Hepatocyte (in vitro differentiated cells): ENCODE measurements at regions not wholly inside any gene's neighbourhood (a gene's known extent, or its start where the extent isn't known, plus 50 kb on each side); places are given as distances from the start of the nearest gene placed in this dataset.

Experiments used
- DNase-seq: peaks from one replicate; pipeline ENCODE4 v3.0.0-alpha.2; 2016; ENCODE audit warnings: low spot score
- H2AFZ ChIP-seq: fragments of 200-600 bp; sonication (generic); 2 replicates; pipeline ENCODE4 v1.6.0; 2016; ENCODE audit warnings: antibody characterized with exemption, mild to moderate bottlenecking
- H3K27ac ChIP-seq: fragments of 200-600 bp; sonication (generic); 2 replicates; pipeline ENCODE4 v1.5.1; 2016; ENCODE audit warnings: mild to moderate bottlenecking
- H3K27me3 ChIP-seq: fragments of 200-600 bp; sonication (generic); 2 replicates; pipeline ENCODE4 v1.6.1; 2016
- H3K36me3 ChIP-seq: fragments of 200-600 bp; sonication (generic); replicated peaks from 2 replicates; pipeline ENCODE4 v1.5.1; 2016; ENCODE audit warnings: low read depth; ENCODE audit not compliant: insufficient read depth
- H3K4me1 ChIP-seq: fragments of 200-600 bp; sonication (generic); 2 replicates; pipeline ENCODE4 v1.5.1; 2016; ENCODE audit warnings: mild to moderate bottlenecking, moderate library complexity; ENCODE audit not compliant: insufficient read depth
- H3K4me2 ChIP-seq: fragments of 200-600 bp; sonication (generic); 2 replicates; pipeline ENCODE4 v1.6.0; 2016
- H3K4me3 ChIP-seq: fragments of 200-600 bp; sonication (generic); 2 replicates; pipeline ENCODE4 v1.5.1; 2016; ENCODE audit warnings: mild to moderate bottlenecking
- H3K79me2 ChIP-seq: fragments of 200-600 bp; sonication (generic); 2 replicates; pipeline ENCODE4 v1.6.0; 2017; ENCODE audit warnings: mild to moderate bottlenecking
- H3K9me2 ChIP-seq: fragments of 200-600 bp; sonication (generic); replicated peaks from 2 replicates; pipeline ENCODE4 v1.6.0; 2017; ENCODE audit warnings: mild to moderate bottlenecking; ENCODE audit not compliant: insufficient read depth
- H3K9me3 ChIP-seq: fragments of 200-600 bp; sonication (generic); 2 replicates; pipeline ENCODE4 v1.5.1; 2016; ENCODE audit warnings: low read depth, mild to moderate bottlenecking
- H4K20me1 ChIP-seq: fragments of 200-600 bp; sonication (generic); 2 replicates; pipeline ENCODE4 v1.6.0; 2016; ENCODE audit warnings: mild to moderate bottlenecking; ENCODE audit not compliant: insufficient read depth, poor library complexity, severe bottlenecking
- EZH2 ChIP-seq: fragments of 200-600 bp; sonication (generic); IDR thresholded peaks from 2 replicates; pipeline ENCODE4 v1.6.1; 2016; ENCODE audit warnings: antibody characterized with exemption, mild to moderate bottlenecking, borderline replicate concordance
- EZH2phosphoT487 ChIP-seq: fragments of 200-600 bp; sonication (generic); IDR thresholded peaks from one replicate; pipeline ENCODE4 v1.6.1; 2018; ENCODE audit warnings: antibody characterized with exemption, mild to moderate bottlenecking, low read depth, moderate library complexity; ENCODE audit not compliant: unreplicated experiment, severe bottlenecking
- WGBS: methylation state at CpG from one replicate; pipeline ENCODE4 v1.1.6; 2016; ENCODE audit warnings: low lambda C conversion rate; ENCODE audit errors: missing lambda C conversion rate; 5-methylcytosine and 5-hydroxymethylcytosine counted together
- TF ChIP-seq, protein P1 (sequence below): fragments of 200-600 bp; sonication (generic); IDR thresholded peaks from 2 replicates; pipeline ENCODE4 v1.5.1; 2016; ENCODE audit warnings: antibody characterized with exemption, mild to moderate bottlenecking; ENCODE audit not compliant: poor library complexity

GRCh38 chr16:6110346-6110745 lies 1012.8 kb upstream of the EEF2KMT start:
- no peaks in the 10 kb centered on the region for H3K4me1 ChIP-seq
- H2AFZ ChIP-seq, result no peak overlapping the region
- H3K9me3 ChIP-seq, result no peaks in the 10 kb centered on the region
- H3K27me3 ChIP-seq, result no peaks in the 10 kb centered on the region
- TF ChIP-seq EZH2phosphoT487, result no peak
- TF ChIP-seq, protein P1, sequence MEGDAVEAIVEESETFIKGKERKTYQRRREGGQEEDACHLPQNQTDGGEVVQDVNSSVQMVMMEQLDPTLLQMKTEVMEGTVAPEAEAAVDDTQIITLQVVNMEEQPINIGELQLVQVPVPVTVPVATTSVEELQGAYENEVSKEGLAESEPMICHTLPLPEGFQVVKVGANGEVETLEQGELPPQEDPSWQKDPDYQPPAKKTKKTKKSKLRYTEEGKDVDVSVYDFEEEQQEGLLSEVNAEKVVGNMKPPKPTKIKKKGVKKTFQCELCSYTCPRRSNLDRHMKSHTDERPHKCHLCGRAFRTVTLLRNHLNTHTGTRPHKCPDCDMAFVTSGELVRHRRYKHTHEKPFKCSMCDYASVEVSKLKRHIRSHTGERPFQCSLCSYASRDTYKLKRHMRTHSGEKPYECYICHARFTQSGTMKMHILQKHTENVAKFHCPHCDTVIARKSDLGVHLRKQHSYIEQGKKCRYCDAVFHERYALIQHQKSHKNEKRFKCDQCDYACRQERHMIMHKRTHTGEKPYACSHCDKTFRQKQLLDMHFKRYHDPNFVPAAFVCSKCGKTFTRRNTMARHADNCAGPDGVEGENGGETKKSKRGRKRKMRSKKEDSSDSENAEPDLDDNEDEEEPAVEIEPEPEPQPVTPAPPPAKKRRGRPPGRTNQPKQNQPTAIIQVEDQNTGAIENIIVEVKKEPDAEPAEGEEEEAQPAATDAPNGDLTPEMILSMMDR, result no peak
- TF ChIP-seq EZH2, result no peak
- H3K4me3 ChIP-seq, result no peak overlapping the region
- no peak for DNase-seq
- H4K20me1 ChIP-seq, result no peaks in the 10 kb centered on the region
- H3K36me3 ChIP-seq, result no peaks in the 10 kb centered on the region
- no peaks in the 10 kb centered on the region for H3K79me2 ChIP-seq
- 92% methylated on average over 3 of the region's 3 CpGs for WGBS
- H3K27ac ChIP-seq, result no peak overlapping the region
- no peak overlapping the region for H3K4me2 ChIP-seq
- no peaks in the 10 kb centered on the region for H3K9me2 ChIP-seq

- Histone ChIP-seq H3K4me1 (no peaks in the 10 kb centered on the region), H3K9me2 (no peaks in the 10 kb centered on the region), H3K27me3 (no peaks in the 10 kb centered on the region), H3K79me2 (no peaks in the 10 kb centered on the region), H3K4me3 (no peak overlapping the region), H3K36me3 (no peaks in the 10 kb centered on the region), H2AFZ (no peak overlapping the region), H3K27ac (no peak overlapping the region), H3K4me2 (no peak overlapping the region), H3K9me3 (no peaks in the 10 kb centered on the region), H4K20me1 (no peaks in the 10 kb centered on the region)
- DNase-seq, result no peak
- 75% methylated on average over 2 of the region's 2 CpGs for WGBS
- TF ChIP-seq EZH2, result no peak
- TF ChIP-seq EZH2phosphoT487, result no peak
- TF ChIP-seq, protein P1, result no peak
These were observed 1008.5 kb upstream of the EEF2KMT start for GRCh38 chr16:6106061-6106460.

DNA sequence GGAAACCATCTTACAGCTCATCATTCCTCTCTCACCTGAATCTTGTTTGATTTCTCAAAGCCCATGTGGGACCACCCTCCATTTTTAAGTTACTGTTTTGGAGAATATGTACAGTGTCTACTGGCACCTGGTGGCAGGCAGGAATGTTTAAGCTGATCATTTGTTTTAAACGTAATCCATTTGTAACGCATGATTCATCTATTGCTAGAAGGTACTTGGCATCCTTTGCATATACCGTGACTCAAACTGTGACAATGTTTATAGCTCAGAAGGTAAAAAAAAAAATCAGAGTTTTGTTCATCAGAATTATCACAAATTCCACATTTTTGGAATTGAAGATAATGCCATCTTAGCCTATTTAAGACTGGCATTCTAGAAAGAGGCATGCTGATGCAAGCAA lies 1007.5 kb upstream of the EEF2KMT start:
- H3K4me3 ChIP-seq, result no peak overlapping the region
- no peaks in the 10 kb centered on the region for H4K20me1 ChIP-seq
- H3K4me2 ChIP-seq, result no peak overlapping the region
- no peaks in the 10 kb centered on the region for H3K9me3 ChIP-seq
- H3K79me2 ChIP-seq, result no peaks in the 10 kb centered on the region
- no peaks in the 10 kb centered on the region for H3K36me3 ChIP-seq
- H2AFZ ChIP-seq, result no peak overlapping the region
- H3K27me3 ChIP-seq, result no peaks in the 10 kb centered on the region
- DNase-seq, result no peak
- H3K4me1 ChIP-seq, result no peaks in the 10 kb centered on the region
- TF ChIP-seq EZH2, result no peak
- TF ChIP-seq EZH2phosphoT487, result no peak
- TF ChIP-seq, protein P1, result no peak
- no peaks in the 10 kb centered on the region for H3K9me2 ChIP-seq
- WGBS, result 51% methylated on average over 3 of the region's 3 CpGs
- H3K27ac ChIP-seq, result no peak overlapping the region

DNA sequence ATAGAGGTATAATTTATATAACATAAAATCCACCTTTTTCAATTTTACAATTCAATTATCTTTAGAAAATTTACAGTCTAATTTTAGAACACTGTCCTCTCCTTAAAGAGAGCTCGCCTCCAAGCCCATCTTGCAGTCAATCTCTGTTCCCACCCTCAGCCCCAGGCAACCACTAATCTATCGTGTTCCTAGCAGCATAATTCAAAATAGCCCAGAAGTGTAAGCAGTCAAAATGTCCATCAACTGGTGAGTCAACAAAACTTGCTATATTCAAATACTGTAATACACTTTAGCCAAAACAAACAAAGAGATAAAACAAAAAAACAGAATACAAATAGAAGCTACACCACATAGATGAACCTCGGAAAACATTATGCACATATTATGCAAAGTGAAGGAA lies 1006.8 kb upstream of the EEF2KMT start:
- no peaks in the 10 kb centered on the region for H3K36me3 ChIP-seq
- H3K4me2 ChIP-seq, result no peak overlapping the region
- H3K79me2 ChIP-seq, result no peaks in the 10 kb centered on the region
- no peaks in the 10 kb centered on the region for H3K4me1 ChIP-seq
- no peak overlapping the region for H3K27ac ChIP-seq
- no peak for DNase-seq
- no peaks in the 10 kb centered on the region for H3K27me3 ChIP-seq
- WGBS, result 64% methylated on average over 3 of the region's 3 CpGs
- H3K4me3 ChIP-seq, result no peak overlapping the region
- H2AFZ ChIP-seq, result no peak overlapping the region
- TF ChIP-seq, protein P1, result no peak
- TF ChIP-seq EZH2 (no peak), EZH2phosphoT487 (no peak)
- H3K9me2 ChIP-seq, result no peaks in the 10 kb centered on the region
- H4K20me1 ChIP-seq, result no peaks in the 10 kb centered on the region
- H3K9me3 ChIP-seq, result no peaks in the 10 kb centered on the region
